Endodermal cell (in vitro differentiated cells): ENCODE measurements at regions not wholly inside any gene's neighbourhood (a gene's known extent, or its start where the extent isn't known, plus 50 kb on each side); places are given as distances from the start of the nearest gene placed in this dataset.

Experiments used
- DNase-seq: peaks from one replicate; pipeline ENCODE4 v3.0.0-alpha.2; 2017
- H3K27ac ChIP-seq: 2 replicates; pipeline ENCODE4 v1.5.1; 2013; ENCODE audit warnings: mild to moderate bottlenecking, low read depth, low read length, moderate library complexity
- H3K27me3 ChIP-seq: 2 replicates; pipeline ENCODE4 v1.6.1; 2013; ENCODE audit warnings: mild to moderate bottlenecking, low read length, moderate library complexity; ENCODE audit not compliant: insufficient read depth, control insufficient read depth, poor library complexity, severe bottlenecking
- H3K36me3 ChIP-seq: 2 replicates; pipeline ENCODE4 v1.7.0; 2013; ENCODE audit warnings: mild to moderate bottlenecking, low read length, moderate library complexity; ENCODE audit not compliant: control insufficient read depth, insufficient read depth
- H3K4me1 ChIP-seq: one replicate; pipeline ENCODE4 v1.7.0; 2013; ENCODE audit warnings: low read length; ENCODE audit not compliant: control insufficient read depth, insufficient read depth
- H3K4me3 ChIP-seq: 2 replicates; pipeline ENCODE4 v1.5.1; 2013; ENCODE audit warnings: mild to moderate bottlenecking, low read length, moderate library complexity
- H3K9ac ChIP-seq: 2 replicates; pipeline ENCODE4 v1.6.1; 2013; ENCODE audit warnings: mild to moderate bottlenecking, low read length, moderate library complexity; ENCODE audit not compliant: poor library complexity, severe bottlenecking; ENCODE audit errors: extremely low read depth
- H3K9me3 ChIP-seq: 2 replicates; pipeline ENCODE4 v1.6.1; 2013; ENCODE audit warnings: mild to moderate bottlenecking, low read length, moderate library complexity; ENCODE audit not compliant: control insufficient read depth
- H3K27ac Mint-ChIP-seq: 2 replicates; pipeline ENCODE4 v1.8.0; 2020; ENCODE audit warnings: mixed read lengths
- H3K27me3 Mint-ChIP-seq: 2 replicates; pipeline ENCODE4 v1.8.0; 2021; ENCODE audit warnings: mild to moderate bottlenecking, mixed read lengths; ENCODE audit not compliant: insufficient read depth
- H3K36me3 Mint-ChIP-seq: 2 replicates; pipeline ENCODE4 v1.8.0; 2020; ENCODE audit warnings: low read depth, mixed read lengths
- H3K4me1 Mint-ChIP-seq: 2 replicates; pipeline ENCODE4 v1.8.0; 2020; ENCODE audit warnings: mixed read lengths
- H3K4me3 Mint-ChIP-seq: 2 replicates; pipeline ENCODE4 v1.8.0; 2020; ENCODE audit warnings: mild to moderate bottlenecking, moderate library complexity, mixed read lengths
- H3K9me3 Mint-ChIP-seq: 2 replicates; pipeline ENCODE4 v1.8.0; 2020; ENCODE audit warnings: mild to moderate bottlenecking, mixed read lengths
- CTCF ChIP-seq: fragments of 200-600 bp; sonication (generic); conservative IDR thresholded peaks from 2 replicates; pipeline ENCODE4 v1.5.0; 2021; ENCODE audit warnings: antibody characterized with exemption, mild to moderate bottlenecking
- WGBS, 2 experiments: methylation state at CpG; one replicate each; pipeline versions ENCODE4 v1.1.5 to v1.1.7; 2013; ENCODE audit warnings: missing lambda C conversion rate in 2 of 2, mixed read lengths in 1 of 2; ENCODE audit not compliant: insufficient coverage in 1 of 2, insufficient read length in 1 of 2; 5-methylcytosine and 5-hydroxymethylcytosine counted together

- no peaks in the 10 kb centered on the region for H3K27me3 Mint-ChIP-seq
- Histone ChIP-seq H3K27ac (no peak overlapping the region), H3K36me3 (no peaks in the 10 kb centered on the region), H3K27me3 (no peaks in the 10 kb centered on the region), H3K4me1 (no peaks in the 10 kb centered on the region), H3K4me3 (no peak overlapping the region), H3K9ac (no peak overlapping the region), H3K9me3 (no peaks in the 10 kb centered on the region)
- WGBS, 2 experiments = 76% methylated on average over 1 of the region's 1 CpG; no CpG with 5 or more reads in 1 of the 2 experiments
- H3K4me3 Mint-ChIP-seq = no peak overlapping the region
- no peak for DNase-seq
- TF ChIP-seq CTCF = no peak
- H3K36me3 Mint-ChIP-seq = no peaks in the 10 kb centered on the region
- no peak overlapping the region for H3K27ac Mint-ChIP-seq
- no peaks in the 10 kb centered on the region for H3K4me1 Mint-ChIP-seq
- H3K9me3 Mint-ChIP-seq = no peaks in the 10 kb centered on the region
Observed at GRCh38 chr18:56214706-56215105, 423.7 kb downstream of the TXNL1 start.

- H3K4me3 Mint-ChIP-seq = no peak overlapping the region
Observed at GRCh38 chr18:56210520-56210919, 427.9 kb downstream of the TXNL1 start.

GRCh38 chr18:56207989-56208388 is 430.4 kb downstream of the TXNL1 start:
- no peaks in the 10 kb centered on the region for H3K36me3 Mint-ChIP-seq
- no peaks in the 10 kb centered on the region for H3K36me3 ChIP-seq
- H3K4me3 Mint-ChIP-seq = no peak overlapping the region
- peaks cover 6% of the 10 kb centered on the region for H3K9me3 ChIP-seq
- H3K27ac Mint-ChIP-seq = no peak overlapping the region
- no peaks in the 10 kb centered on the region for H3K27me3 Mint-ChIP-seq
- peaks cover 7% of the 10 kb centered on the region for H3K9me3 Mint-ChIP-seq
- no peaks in the 10 kb centered on the region for H3K4me1 Mint-ChIP-seq
- H3K4me1 ChIP-seq = no peaks in the 10 kb centered on the region
- 89 to 98% methylated on average over 5 to 6 of the region's 6 CpGs for whole genome bisulfite sequencing, 2 experiments
- no peaks in the 10 kb centered on the region for H3K27me3 ChIP-seq
- no peak overlapping the region for H3K27ac ChIP-seq
- H3K4me3 ChIP-seq = no peak overlapping the region
- no peak for TF ChIP-seq CTCF
- H3K9ac ChIP-seq = no peak overlapping the region
- no peak for DNase-seq

More at GRCh38 chr18:56210520-56210919, 427.9 kb downstream of the TXNL1 start:
- no peak overlapping the region for H3K4me3 ChIP-seq
- H3K27ac Mint-ChIP-seq = no peak overlapping the region
- H3K9me3 Mint-ChIP-seq = no peaks in the 10 kb centered on the region
- no peaks in the 10 kb centered on the region for H3K36me3 ChIP-seq
- no peaks in the 10 kb centered on the region for H3K27me3 Mint-ChIP-seq
- H3K9me3 ChIP-seq = no peaks in the 10 kb centered on the region
- no peak for DNase-seq
- H3K4me1 Mint-ChIP-seq = no peaks in the 10 kb centered on the region
- H3K4me1 ChIP-seq = no peaks in the 10 kb centered on the region
- H3K36me3 Mint-ChIP-seq = no peaks in the 10 kb centered on the region
- no peaks in the 10 kb centered on the region for H3K27me3 ChIP-seq
- WGBS, 2 experiments = 92% methylated on average over 2 to 3 of the region's 3 CpGs
- H3K9ac ChIP-seq = no peak overlapping the region
- TF ChIP-seq CTCF = no peak
- no peak overlapping the region for H3K27ac ChIP-seq
